H1 (cell line): ENCODE measurements at regions not wholly inside any gene's neighbourhood (a gene's known extent, or its start where the extent isn't known, plus 50 kb on each side); places are given as distances from the start of the nearest gene placed in this dataset.

Experiments
- CTCF ChIA-PET: fragments of 300-600 bp; sonication (Branson Sonifier 250); formaldehyde crosslinking; loops from one replicate; lab custom pipeline; 2021; ENCODE audit not compliant: partially characterized antibody; lab: Charles Lee
- POLR2A ChIA-PET: fragments of 300-600 bp; sonication (Branson Sonifier 250); formaldehyde crosslinking; loops from one replicate; lab custom pipeline; 2021; ENCODE audit warnings: inconsistent platforms; ENCODE audit not compliant: partially characterized antibody; lab: Charles Lee
- DNase-seq, 2 experiments: peaks; one replicate each; pipeline versions ENCODE4 v3.0.0 to v3.0.0-alpha.2; 2010 to 2022; ENCODE audit warnings: low spot score in 2 of 2, low read depth in 1 of 2, mixed read lengths in 1 of 2
- FAIRE-seq: peaks from 2 replicates; lab custom pipeline; 2011; peaks lifted over from hg19 to GRCh38; lab: Jason Lieb, UNC
- H2AFZ ChIP-seq: 2 replicates; pipeline ENCODE4 v1.8.1; 2012; ENCODE audit warnings: low read length, inconsistent platforms
- H2AK5ac ChIP-seq: 2 replicates; pipeline ENCODE4 v1.6.1; 2013; ENCODE audit warnings: low read depth, low read length
- H2BK120ac ChIP-seq: replicated peaks from 2 replicates; pipeline ENCODE3; 2013; ENCODE audit warnings: low read depth, low read length, inconsistent platforms
- H2BK12ac ChIP-seq: 2 replicates; pipeline ENCODE4 v1.6.1; 2013; ENCODE audit warnings: low read depth, low read length
- H2BK15ac ChIP-seq: 2 replicates; pipeline ENCODE4 v1.6.1; 2013; ENCODE audit warnings: low read length
- H2BK20ac ChIP-seq: 2 replicates; pipeline ENCODE4 v1.6.1; 2013; ENCODE audit warnings: low read length
- H2BK5ac ChIP-seq: 2 replicates; pipeline ENCODE4 v1.6.1; 2013; ENCODE audit warnings: low read depth, low read length
- H3K14ac ChIP-seq: 2 replicates; pipeline ENCODE4 v1.6.1; 2013; ENCODE audit warnings: inconsistent platforms; ENCODE audit not compliant: insufficient read length
- H3K18ac ChIP-seq: 2 replicates; pipeline ENCODE4 v1.6.1; 2013; ENCODE audit warnings: low read length; ENCODE audit errors: extremely low read depth
- H3K23ac ChIP-seq: 2 replicates; pipeline ENCODE4 v1.6.1; 2013; ENCODE audit warnings: inconsistent platforms; ENCODE audit not compliant: insufficient read length
- H3K23me2 ChIP-seq: 2 replicates; pipeline ENCODE4 v1.6.1; 2013; ENCODE audit warnings: low read depth, low read length
- H3K27ac ChIP-seq: 2 replicates; pipeline ENCODE4 v1.6.1; 2011; ENCODE audit warnings: low read depth, low read length, inconsistent platforms
- H3K27me3 ChIP-seq, 4 experiments: replicated peaks in 1 of 4; 1 replicate in 1 of 4; 2 replicates in 3 of 4; pipeline versions ENCODE4 v1.6.1 to v1.8.1; 2011 to 2013; ENCODE audit warnings: low read length in 3 of 4, mild to moderate bottlenecking in 3 of 4, inconsistent platforms in 2 of 4, mixed read lengths in 2 of 4, moderate library complexity in 1 of 4; ENCODE audit not compliant: control insufficient read depth in 3 of 4, insufficient read depth in 3 of 4; ENCODE audit errors: extremely low read depth in 1 of 4
- H3K36me3 ChIP-seq, 4 experiments: 2 replicates each; pipeline versions ENCODE4 v1.6.1 to v1.8.1; 2011 to 2013; ENCODE audit warnings: mild to moderate bottlenecking in 4 of 4, low read length in 3 of 4, moderate library complexity in 2 of 4, control low read depth in 1 of 4, inconsistent platforms in 1 of 4; ENCODE audit not compliant: insufficient read depth in 4 of 4, control insufficient read depth in 2 of 4
- H3K4ac ChIP-seq: replicated peaks from 2 replicates; pipeline ENCODE3; 2013; ENCODE audit warnings: low read length, low read depth, mixed read lengths, inconsistent platforms; ENCODE audit not compliant: insufficient read length
- H3K4me1 ChIP-seq, 4 experiments: replicated peaks in 1 of 4; 1 replicate in 1 of 4; 2 replicates in 3 of 4; pipeline versions ENCODE4 v1.6.1 to v1.8.1; 2011 to 2013; ENCODE audit warnings: low read length in 3 of 4, inconsistent platforms in 2 of 4, mixed read lengths in 1 of 4; ENCODE audit not compliant: insufficient read depth in 4 of 4, control insufficient read depth in 3 of 4
- H3K4me2 ChIP-seq, 2 experiments: 2 replicates each; pipeline versions ENCODE4 v1.6.1 to v1.8.1; 2011 to 2013; ENCODE audit warnings: low read depth in 2 of 2, low read length in 2 of 2, control low read depth in 1 of 2, inconsistent platforms in 1 of 2, mild to moderate bottlenecking in 1 of 2; ENCODE audit not compliant: insufficient read depth in 1 of 2
- H3K4me3 ChIP-seq, 4 experiments: fragments of 200-600, 300-600 bp in 1 of 4; sonication (generic), shearing (Covaris generic), sonication (Bioruptor Twin) in 1 of 4; 2 replicates each; pipeline versions ENCODE4 v1.5.1 to v1.8.1; 2011 to 2016; ENCODE audit warnings: low read length in 4 of 4, low read depth in 3 of 4, control low read depth in 2 of 4, inconsistent platforms in 2 of 4, mild to moderate bottlenecking in 2 of 4, mixed read lengths in 1 of 4, moderate library complexity in 1 of 4; ENCODE audit not compliant: insufficient read depth in 2 of 4; ENCODE audit errors: extremely low read depth in 1 of 4
- H3K56ac ChIP-seq: replicated peaks from 2 replicates; pipeline ENCODE3; 2013; ENCODE audit warnings: low read depth, mild to moderate bottlenecking, mixed read lengths, low read length, inconsistent platforms; ENCODE audit not compliant: insufficient read length
- H3K79me1 ChIP-seq: 2 replicates; pipeline ENCODE4 v1.6.1; 2013; ENCODE audit warnings: low read depth, low read length, control low read depth
- H3K79me2 ChIP-seq, 2 experiments: 2 replicates each; pipeline versions ENCODE4 v1.6.1 to v1.8.1; 2012 to 2013; ENCODE audit warnings: low read length in 2 of 2, mild to moderate bottlenecking in 2 of 2, inconsistent platforms in 1 of 2; ENCODE audit not compliant: insufficient read depth in 2 of 2, control insufficient read depth in 1 of 2
- H3K9ac ChIP-seq, 4 experiments: replicated peaks in 1 of 4; 1 replicate in 1 of 4; 2 replicates in 3 of 4; pipeline versions ENCODE4 v1.6.1 to v1.8.1; 2011 to 2013; ENCODE audit warnings: low read depth in 3 of 4, low read length in 3 of 4, control low read depth in 2 of 4, mild to moderate bottlenecking in 2 of 4, moderate library complexity in 2 of 4, inconsistent platforms in 1 of 4; ENCODE audit errors: extremely low read depth in 1 of 4
- H3K9me3 ChIP-seq, 2 experiments: 2 replicates each; pipeline versions ENCODE4 v1.6.1 to v1.8.1; 2012 to 2013; ENCODE audit warnings: mild to moderate bottlenecking in 2 of 2, moderate library complexity in 2 of 2, control low read depth in 1 of 2, inconsistent platforms in 1 of 2, low read depth in 1 of 2, low read length in 1 of 2, mixed read lengths in 1 of 2; ENCODE audit not compliant: insufficient read depth in 2 of 2
- H4K20me1 ChIP-seq, 2 experiments: replicated peaks in 1 of 2; 2 replicates each; pipeline versions ENCODE3 to v1.8.1; 2011 to 2013; ENCODE audit warnings: inconsistent platforms in 2 of 2, low read length in 2 of 2, mild to moderate bottlenecking in 1 of 2; ENCODE audit not compliant: insufficient read depth in 2 of 2, control insufficient read depth in 1 of 2
- H4K5ac ChIP-seq: 2 replicates; pipeline ENCODE4 v1.6.1; 2013; ENCODE audit warnings: low read length, low read depth, mixed read lengths, inconsistent platforms; ENCODE audit not compliant: insufficient read length
- H4K8ac ChIP-seq: 2 replicates; pipeline ENCODE4 v1.8.0; 2013; ENCODE audit warnings: mild to moderate bottlenecking, moderate library complexity, low read length, inconsistent platforms; ENCODE audit not compliant: insufficient read depth; ENCODE audit errors: extremely low read depth
- H4K91ac ChIP-seq: replicated peaks from 2 replicates; pipeline ENCODE3; 2013; ENCODE audit warnings: low read length, mixed read lengths, inconsistent platforms; ENCODE audit not compliant: insufficient read length
- ATF2 ChIP-seq: IDR thresholded peaks from 2 replicates; pipeline ENCODE4 v1.6.1; 2012; ENCODE audit warnings: low read length, inconsistent platforms
- BACH1 ChIP-seq: IDR thresholded peaks from 2 replicates; pipeline ENCODE4 v1.6.1; 2012; ENCODE audit warnings: low read length, improper control_type of control experiment
- BRCA1 ChIP-seq: IDR thresholded peaks from 2 replicates; pipeline ENCODE4 v1.6.1; 2012; ENCODE audit warnings: low read depth, low read length, improper control_type of control experiment
- CBX5 ChIP-seq: fragments of 300-800, 300-1000 bp; sonication (generic); IDR thresholded peaks from 2 replicates; pipeline ENCODE4 v1.7.1; 2016; ENCODE audit warnings: antibody characterized with exemption, low read length, low read depth
- GTF2F1 ChIP-seq: IDR thresholded peaks from 2 replicates; pipeline ENCODE4 v1.6.1; 2012; ENCODE audit warnings: low read depth, low read length, improper control_type of control experiment, borderline replicate concordance
- JUND ChIP-seq: IDR thresholded peaks from 2 replicates; pipeline ENCODE4 v1.6.1; 2011; ENCODE audit warnings: mild to moderate bottlenecking, improper control_type of control experiment, low read length
- KDM1A ChIP-seq: fragments of 200-600, 300-600 bp; sonication (generic); IDR thresholded peaks from 2 replicates; pipeline ENCODE4 v1.7.1; 2016; ENCODE audit warnings: mild to moderate bottlenecking, low read length, borderline replicate concordance
- RFX5 ChIP-seq: IDR thresholded peaks from 2 replicates; pipeline ENCODE4 v1.6.1; 2011; ENCODE audit warnings: low read depth, low read length, improper control_type of control experiment, borderline replicate concordance
- SIN3A ChIP-seq, 2 experiments: IDR thresholded peaks in 1 of 2; conservative IDR thresholded peaks in 1 of 2; 2 replicates each; pipeline ENCODE4 v1.6.1; 2011 to 2012; ENCODE audit warnings: low read length in 2 of 2, improper control_type of control experiment in 1 of 2, low read depth in 1 of 2, mild to moderate bottlenecking in 1 of 2
- SP1 ChIP-seq: IDR thresholded peaks from 2 replicates; pipeline ENCODE4 v1.6.1; 2011; ENCODE audit warnings: low read depth, low read length
- SRF ChIP-seq: IDR thresholded peaks from 2 replicates; pipeline ENCODE4 v1.6.1; 2011; ENCODE audit warnings: mild to moderate bottlenecking, low read depth, low read length, moderate library complexity
- ZNF274 ChIP-seq: IDR thresholded peaks from 2 replicates; pipeline ENCODE4 v1.7.0; 2012; ENCODE audit warnings: low read length, borderline replicate concordance; ENCODE audit errors: extremely low read depth
- WGBS, 2 experiments: shearing (Covaris generic) in 1 of 2; methylation state at CpG; one replicate each; pipeline versions ENCODE4 v1.1.6 to v1.1.7; 2013 to 2015; ENCODE audit warnings: low lambda C conversion rate in 2 of 2, mixed read lengths in 2 of 2, inconsistent platforms in 1 of 2, low coverage in 1 of 2, missing lambda C conversion rate in 1 of 2; ENCODE audit not compliant: insufficient replicate concordance in 2 of 2, insufficient coverage in 1 of 2, insufficient read length in 1 of 2; ENCODE audit errors: extremely low coverage in 1 of 2, missing lambda C conversion rate in 1 of 2; 5-methylcytosine and 5-hydroxymethylcytosine counted together

- H2AK5ac ChIP-seq, result no peak overlapping the region
- no peak for TF ChIP-seq SRF
- TF ChIP-seq ZNF274, result no peak
- no peak for TF ChIP-seq GTF2F1
- no peak for TF ChIP-seq SIN3A (conservative IDR thresholded peaks at IDR 0.05 in 1 of 2, IDR thresholded peaks at IDR 0.05 in 1 of 2; ENCODE audit: low read depth in 1 of 2, low read length in 2 of 2)
- TF ChIP-seq BACH1, result no peak
- no peak for TF ChIP-seq RFX5
- no peak for TF ChIP-seq CBX5
- no peak for TF ChIP-seq SP1
- TF ChIP-seq KDM1A, result no peak
- TF ChIP-seq JUND, result no peak
- TF ChIP-seq BRCA1, result no peak
- no peak for TF ChIP-seq ATF2
Measured at GRCh38 chr5:56737002-56737621, 78.2 kb upstream of the MAP3K1 start.

More at GRCh38 chr5:56737002-56737621, 78.2 kb upstream of the MAP3K1 start:
- no peak for FAIRE-seq
- Histone ChIP-seq H2BK120ac (no peak overlapping the region), H2BK5ac (no peak overlapping the region), H3K79me1 (no peaks in the 10 kb centered on the region), H3K27ac (no peak overlapping the region), H2BK12ac (no peak overlapping the region; the same call in 1 of the 2 replicates), H3K9me3 (no peaks in the 10 kb centered on the region), H4K91ac (no peak overlapping the region), H3K4ac (no peak overlapping the region), H3K4me1 (peaks cover 0 to 3% (median 0%) of the 10 kb centered on the region in 4 experiments; a peak in 1 of 7 replicates), H2BK15ac (no peak overlapping the region), H4K8ac (no peak overlapping the region), H3K4me2 (no peak overlapping the region), H2AFZ (no peak overlapping the region), H3K36me3 (no peaks in the 10 kb centered on the region), H3K23me2 (no peaks in the 10 kb centered on the region), H3K27me3 (no peaks in the 10 kb centered on the region), H3K56ac (no peak overlapping the region), H3K14ac (no peak overlapping the region), H2BK20ac (no peak overlapping the region), H3K23ac (no peak overlapping the region), H3K9ac (no peak overlapping the region), H4K20me1 (no peaks in the 10 kb centered on the region), H4K5ac (no peak overlapping the region), H3K18ac (no peak overlapping the region), H3K4me3 (no peak overlapping the region), H3K79me2 (no peaks in the 10 kb centered on the region)
- 78% methylated on average over 5 of the region's 5 CpGs; no CpG with 5 or more reads in 1 of the 2 experiments for WGBS, 2 experiments
- no peak for DNase-seq
- ChIA-PET POLR2A (no interaction called here), CTCF (interaction anchor here (0.6 to 1.3 kb wide), 4 partner anchors 15 to 264 kb away, joined by 3 to 5 read pairs (median 3); no protein-coding TSS in a partner anchor)
